SU-DHL-6 (cell line): ENCODE measurements at regions not wholly inside any gene's neighbourhood (a gene's known extent, or its start where the extent isn't known, plus 50 kb on each side); places are given as distances from the start of the nearest gene placed in this dataset.
"Not testable (repeated sequence)": the region's sequence is repeated elsewhere in the genome, so short reads cannot be mapped to it uniquely, and the experiment has no call there.

Experiments used
- H2AFZ ChIP-seq: fragments of 200-600 bp; sonication (generic); 2 replicates; pipeline ENCODE4 v1.6.1; 2014; ENCODE audit warnings: low read depth, mild to moderate bottlenecking, moderate library complexity, mixed read lengths, antibody characterized with exemption, low read length; ENCODE audit not compliant: severe bottlenecking
- H3F3A ChIP-seq: fragments of 200-600 bp; shearing (Covaris generic); 2 replicates; pipeline ENCODE4 v1.6.0; 2016; ENCODE audit warnings: antibody characterized with exemption, mild to moderate bottlenecking; ENCODE audit not compliant: insufficient read depth
- H3K27ac ChIP-seq: fragments of 200-600 bp; sonication (generic); 2 replicates; pipeline ENCODE4 v1.5.1; 2016; ENCODE audit warnings: low read depth, mild to moderate bottlenecking, low read length, moderate library complexity, mixed read lengths
- H3K27me3 ChIP-seq: fragments of 200-600 bp; sonication (generic), shearing (Covaris generic); 2 replicates; pipeline ENCODE4 v1.6.0; 2014; ENCODE audit warnings: mild to moderate bottlenecking, low read length
- H3K36me3 ChIP-seq: fragments of 200-600 bp; sonication (generic); 2 replicates; pipeline ENCODE4 v1.6.1; 2014; ENCODE audit warnings: mild to moderate bottlenecking, low read length, mixed read lengths
- H3K4me2 ChIP-seq: fragments of 300-600, 200-600 bp; shearing (Covaris generic), sonication (generic); 2 replicates; pipeline ENCODE4 v1.6.0; 2014; ENCODE audit warnings: low read length, low read depth, mild to moderate bottlenecking; ENCODE audit not compliant: poor library complexity, severe bottlenecking
- H3K4me3 ChIP-seq: fragments of 200-600 bp; sonication (generic); 2 replicates; pipeline ENCODE4 v1.5.1; 2014; ENCODE audit warnings: antibody characterized with exemption, low read length, mild to moderate bottlenecking, mixed read lengths; ENCODE audit not compliant: insufficient read depth, poor library complexity, severe bottlenecking
- H3K79me2 ChIP-seq: fragments of 200-600 bp; sonication (generic); 2 replicates; pipeline ENCODE4 v1.6.1; 2014; ENCODE audit warnings: mild to moderate bottlenecking, low read length, moderate library complexity; ENCODE audit not compliant: insufficient read depth
- H3K9ac ChIP-seq: fragments of 200-600 bp; sonication (generic); 2 replicates; pipeline ENCODE4 v1.7.0; 2014; ENCODE audit warnings: mild to moderate bottlenecking, low read length
- H3K9me2 ChIP-seq: fragments of 200-600 bp; sonication (generic); replicated peaks from 2 replicates; pipeline ENCODE4 v1.6.1; 2014; ENCODE audit warnings: low read length; ENCODE audit not compliant: insufficient read depth
- H3K9me3 ChIP-seq: fragments of 200-600 bp; sonication (generic); 2 replicates; pipeline ENCODE4 v1.6.1; 2014; ENCODE audit warnings: low read length, mixed read lengths; ENCODE audit not compliant: insufficient read depth
- H4K20me1 ChIP-seq: fragments of 200-600 bp; sonication (generic); 2 replicates; pipeline ENCODE4 v1.6.1; 2014; ENCODE audit warnings: low read depth, mild to moderate bottlenecking, antibody characterized with exemption, low read length, moderate library complexity, mixed read lengths

GRCh38 chr17:22044706-22045246 lies 352.5 kb downstream of the KCNJ18 start:
- not testable (repeated sequence) for H3K27me3 ChIP-seq, H3K4me2 ChIP-seq, H3K36me3 ChIP-seq, H3K9me3 ChIP-seq, H3K9ac ChIP-seq, H4K20me1 ChIP-seq, H3K27ac ChIP-seq, H3K4me3 ChIP-seq, H3K9me2 ChIP-seq, H3F3A ChIP-seq, H2AFZ ChIP-seq, H3K79me2 ChIP-seq

DNA sequence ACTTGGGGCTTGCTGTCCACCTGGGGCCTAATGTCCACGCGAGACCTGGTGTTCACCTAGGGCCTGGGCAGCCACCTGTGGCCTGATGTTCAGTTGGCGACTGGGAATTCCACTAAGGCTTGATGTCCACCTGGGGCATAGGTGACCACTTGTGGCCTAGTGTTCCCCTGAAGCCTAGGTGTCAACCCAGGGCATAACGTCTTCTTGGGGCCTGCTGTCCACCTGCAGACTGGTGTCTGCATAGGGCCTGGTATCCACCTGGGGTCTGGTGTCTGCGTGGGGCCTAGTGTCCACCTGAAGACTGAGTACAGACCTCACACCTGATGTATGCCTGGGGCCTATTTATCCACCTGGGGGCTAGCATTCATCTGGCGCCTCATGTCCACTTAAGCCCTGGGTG lies 355.2 kb downstream of the KCNJ18 start:
- not testable (repeated sequence) for H3K9ac ChIP-seq, H2AFZ ChIP-seq, H4K20me1 ChIP-seq, H3K4me3 ChIP-seq, H3K79me2 ChIP-seq, H3K9me3 ChIP-seq, H3K27ac ChIP-seq, H3K4me2 ChIP-seq, H3K36me3 ChIP-seq, H3K27me3 ChIP-seq, H3K9me2 ChIP-seq, H3F3A ChIP-seq

DNA sequence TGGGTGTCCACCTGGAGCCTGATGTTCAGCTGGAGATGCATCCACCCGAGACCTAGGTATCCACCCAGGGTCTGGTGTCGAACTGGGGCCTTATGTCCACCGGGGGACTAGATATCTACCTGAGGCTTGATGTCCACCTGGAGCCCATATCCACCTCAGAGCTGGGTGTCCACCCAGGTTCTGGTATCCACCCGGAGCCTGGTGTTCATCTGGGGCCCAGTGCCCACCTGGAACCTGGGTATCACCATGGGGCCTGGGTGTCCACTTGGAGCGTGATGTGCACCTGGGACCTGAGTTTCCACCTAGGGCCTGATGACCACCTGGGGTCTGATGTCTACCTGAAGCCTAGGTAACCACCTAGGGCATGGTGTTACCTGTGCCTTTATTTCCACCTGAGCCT lies 355.9 kb downstream of the KCNJ18 start:
- H3K9me3 ChIP-seq: not testable (repeated sequence)

DNA sequence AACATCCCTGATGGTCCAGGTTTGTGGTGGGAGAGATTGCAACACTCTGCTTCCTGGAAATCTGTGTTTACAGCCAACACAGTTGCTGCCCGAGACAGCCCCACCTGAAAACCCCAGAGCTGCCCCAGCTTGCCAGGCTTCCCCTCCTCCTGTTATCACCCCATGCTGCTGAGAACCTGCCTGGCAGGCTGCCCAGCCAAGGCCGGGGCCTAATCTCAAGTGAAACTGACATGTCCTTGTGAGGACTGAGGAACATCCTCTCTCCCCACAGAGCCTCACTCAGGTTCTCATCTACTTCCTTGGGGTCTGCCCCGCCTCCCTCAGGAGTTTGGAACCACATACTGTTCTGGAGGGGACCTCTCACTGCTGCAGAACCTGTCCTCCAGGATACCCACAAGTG lies 358.4 kb downstream of the KCNJ18 start:
- not testable (repeated sequence) for H3K27ac ChIP-seq, H3K4me2 ChIP-seq, H3K27me3 ChIP-seq, H3F3A ChIP-seq, H3K36me3 ChIP-seq, H2AFZ ChIP-seq, H3K9ac ChIP-seq, H3K79me2 ChIP-seq, H3K9me3 ChIP-seq, H4K20me1 ChIP-seq, H3K4me3 ChIP-seq, H3K9me2 ChIP-seq

More for the DNA sequence above, 355.9 kb downstream of the KCNJ18 start:
- not testable (repeated sequence) for H3K9ac ChIP-seq, H2AFZ ChIP-seq, H3K9me2 ChIP-seq, H3K79me2 ChIP-seq, H3K4me3 ChIP-seq, H3F3A ChIP-seq, H3K36me3 ChIP-seq, H3K4me2 ChIP-seq, H3K27me3 ChIP-seq, H4K20me1 ChIP-seq, H3K27ac ChIP-seq

DNA sequence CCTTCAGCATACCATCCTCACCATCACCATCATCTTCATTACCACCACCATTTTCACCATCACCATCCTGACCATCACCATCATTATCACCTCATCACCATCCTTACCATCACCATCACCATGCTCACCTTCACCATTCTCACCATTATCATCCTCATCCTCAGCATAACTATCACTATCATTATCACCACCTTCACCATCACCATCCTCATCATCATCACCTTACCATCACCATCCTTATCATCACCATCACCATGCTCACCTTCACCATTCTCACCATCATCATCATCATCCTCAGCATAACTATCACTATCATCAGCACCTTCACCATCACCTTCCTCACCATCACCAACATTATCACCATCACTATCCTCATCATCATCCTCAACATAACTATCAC lies 360.4 kb downstream of the KCNJ18 start:
- H3K9me3 ChIP-seq, H3K9ac ChIP-seq, H3K9me2 ChIP-seq: not testable (repeated sequence)

GRCh38 chr17:22056566-22056965 lies 364.2 kb downstream of the KCNJ18 start:
- not testable (repeated sequence) for H3K27me3 ChIP-seq, H3K36me3 ChIP-seq, H3K9me2 ChIP-seq, H3K9ac ChIP-seq, H3F3A ChIP-seq, H4K20me1 ChIP-seq, H3K4me3 ChIP-seq, H3K79me2 ChIP-seq, H3K9me3 ChIP-seq, H3K4me2 ChIP-seq, H3K27ac ChIP-seq, H2AFZ ChIP-seq

More for the DNA sequence above, 360.4 kb downstream of the KCNJ18 start:
- not testable (repeated sequence) for H3F3A ChIP-seq, H3K36me3 ChIP-seq, H3K27ac ChIP-seq, H3K4me3 ChIP-seq, H2AFZ ChIP-seq, H4K20me1 ChIP-seq, H3K79me2 ChIP-seq, H3K4me2 ChIP-seq, H3K27me3 ChIP-seq

DNA sequence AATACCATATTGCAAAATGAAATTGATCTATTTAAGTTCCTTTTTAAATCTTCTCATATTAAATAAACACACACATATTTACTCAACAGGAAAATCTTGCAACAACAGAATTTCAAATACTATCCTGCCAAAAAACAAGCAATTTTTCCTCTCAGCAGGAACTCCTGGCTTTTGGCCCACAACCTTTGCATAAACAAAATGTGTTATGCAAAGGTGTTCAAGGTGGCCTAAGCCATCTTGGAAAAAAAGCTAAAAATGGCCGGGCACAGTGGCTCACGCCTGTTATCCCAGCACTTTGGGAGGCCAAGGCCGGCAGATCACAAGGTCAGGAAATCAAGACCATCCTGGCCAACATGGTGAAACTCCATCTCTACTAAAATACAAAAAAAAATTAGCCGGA lies 383.6 kb downstream of the KCNJ18 start:
- H3F3A ChIP-seq, H3K4me3 ChIP-seq, H3K36me3 ChIP-seq, H3K9me2 ChIP-seq, H3K9ac ChIP-seq, H3K4me2 ChIP-seq, H3K9me3 ChIP-seq, H2AFZ ChIP-seq, H4K20me1 ChIP-seq, H3K27me3 ChIP-seq, H3K27ac ChIP-seq, H3K79me2 ChIP-seq: not testable (repeated sequence)

- not testable (repeated sequence) for H4K20me1 ChIP-seq, H3K79me2 ChIP-seq, H2AFZ ChIP-seq, H3K9me3 ChIP-seq, H3F3A ChIP-seq, H3K27ac ChIP-seq, H3K9me2 ChIP-seq, H3K9ac ChIP-seq, H3K4me3 ChIP-seq, H3K4me2 ChIP-seq, H3K27me3 ChIP-seq, H3K36me3 ChIP-seq
Observed at GRCh38 chr17:22088589-22088988, 396.3 kb downstream of the KCNJ18 start.
